ENCODE measurements at regions not wholly inside any gene's neighbourhood (a gene's known extent, or its start where the extent isn't known, plus 50 kb on each side); places are given as distances from the start of the nearest gene placed in this dataset.

DNA sequence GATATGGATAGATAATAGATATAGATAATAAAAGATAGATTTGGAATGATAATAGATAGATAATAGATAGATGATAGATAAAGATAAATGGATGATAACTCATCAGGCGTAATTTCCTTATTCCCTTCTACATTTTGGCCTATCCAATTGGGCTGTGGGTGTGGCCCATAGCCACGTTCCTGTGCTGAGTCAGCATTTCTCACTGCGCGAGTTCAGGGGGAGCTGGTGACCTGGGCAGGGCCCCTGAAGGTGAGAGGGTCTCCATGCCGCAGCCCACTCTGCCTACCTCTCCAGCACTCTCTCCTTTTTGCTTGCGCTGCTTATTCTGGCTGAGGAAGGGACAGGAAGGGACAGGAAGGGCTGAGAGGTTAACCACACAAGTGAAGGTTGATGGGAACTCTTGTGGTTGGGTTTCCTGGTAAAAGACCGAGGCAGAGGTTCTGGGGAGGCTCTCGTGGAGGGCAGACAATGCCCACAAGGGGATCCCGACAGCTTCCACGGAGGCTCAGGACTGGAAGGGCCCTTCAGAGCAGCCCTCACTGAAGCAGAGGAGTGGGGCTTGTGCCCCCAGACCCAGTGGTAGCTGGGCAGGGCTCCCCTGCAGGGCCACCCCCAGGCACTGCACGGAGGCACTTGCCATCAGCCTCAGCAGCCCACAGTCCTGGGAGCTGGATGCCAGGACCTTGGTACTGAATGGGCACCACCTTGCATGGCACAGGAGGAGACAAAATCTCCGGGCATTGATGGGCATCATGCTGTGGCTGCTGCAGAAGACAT, 247.3 kb upstream of the PITRM1 start:
- TF ChIP-seq CTCF (IDR thresholded peaks at IDR 0.05; ENCODE audit: control insufficient read depth, insufficient read depth, low read depth, low read length, missing control alignments), result no peak
- no peak for DNase-seq (ENCODE audit: low read depth)

GRCh38 chr10:3418926-3419325, 246.3 kb upstream of the PITRM1 start:
- no peak for DNase-seq (ENCODE audit: low read depth)
- no peak overlapping the region for H3K4me3 ChIP-seq (ENCODE audit: control insufficient read depth, low read depth, low read length)
- TF ChIP-seq CTCF (IDR thresholded peaks at IDR 0.05; ENCODE audit: control insufficient read depth, insufficient read depth, low read depth, low read length, missing control alignments), result no peak

More for the DNA sequence above, 247.3 kb upstream of the PITRM1 start:
- H3K4me3 ChIP-seq (ENCODE audit: control insufficient read depth, low read depth, low read length), result no peak overlapping the region

DNA sequence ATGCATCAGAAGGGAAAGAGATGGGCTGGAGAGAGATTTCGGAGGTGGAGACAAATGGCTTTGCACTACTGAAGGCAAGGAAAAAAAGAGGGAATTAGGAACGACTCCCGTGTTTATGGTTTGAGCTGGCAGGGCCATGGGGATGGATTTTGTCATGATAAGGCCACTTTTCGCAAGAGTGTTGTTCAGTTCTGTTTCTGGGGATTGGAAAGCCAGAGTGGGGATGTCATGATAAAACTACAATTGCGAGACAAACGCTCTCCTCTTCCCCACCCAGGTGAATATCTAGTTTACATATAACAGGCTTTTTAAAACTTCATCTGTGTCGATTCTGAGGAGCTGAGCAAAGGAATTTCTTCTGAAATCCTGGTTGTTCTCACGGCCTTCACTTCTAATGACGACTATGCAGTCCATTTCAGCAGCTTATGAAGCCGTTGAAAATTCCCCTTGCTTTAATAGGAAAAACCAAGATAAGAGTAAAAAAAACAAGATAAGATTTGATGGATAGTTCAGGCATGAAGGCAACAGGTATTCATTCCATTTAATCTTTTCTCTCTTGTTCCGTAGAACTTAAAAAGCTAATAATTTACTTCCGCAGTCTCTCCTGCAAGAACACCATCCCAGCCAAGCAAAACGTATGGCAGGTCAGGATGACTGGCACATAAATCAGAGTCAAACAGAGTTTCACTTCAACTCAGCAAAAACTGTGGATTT, 245.6 kb upstream of the PITRM1 start:
- DNase-seq (ENCODE audit: low read depth), result no peak
- no peak for TF ChIP-seq CTCF (IDR thresholded peaks at IDR 0.05; ENCODE audit: control insufficient read depth, insufficient read depth, low read depth, low read length, missing control alignments)
- no peak overlapping the region for H3K4me3 ChIP-seq (ENCODE audit: control insufficient read depth, low read depth, low read length)

DNA sequence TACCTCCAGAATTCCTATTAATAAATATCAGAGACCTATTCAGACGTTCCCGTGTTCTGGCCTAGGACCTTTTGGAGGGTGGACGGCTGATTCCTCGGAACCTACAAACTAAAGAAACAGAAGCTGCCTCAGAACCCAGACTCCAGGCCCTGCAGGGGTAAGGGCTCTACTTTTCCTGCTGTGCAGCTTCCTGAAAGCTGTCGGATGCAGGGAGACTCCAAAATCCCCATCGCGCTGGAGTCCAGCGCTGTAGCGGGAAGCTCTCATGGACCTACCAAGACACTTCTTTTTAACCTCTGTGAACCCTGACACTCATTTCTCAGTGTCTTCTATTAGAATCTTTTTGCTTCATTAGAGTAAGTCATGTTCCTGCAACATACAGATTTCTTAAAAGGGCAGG, 244.5 kb upstream of the PITRM1 start:
- no peak for TF ChIP-seq CTCF (IDR thresholded peaks at IDR 0.05; ENCODE audit: control insufficient read depth, insufficient read depth, low read depth, low read length, missing control alignments)
- no peak overlapping the region for H3K4me3 ChIP-seq (ENCODE audit: control insufficient read depth, low read depth, low read length)
- DNase-seq (ENCODE audit: low read depth), result no peak

GRCh38 chr10:3415878-3416605, 243.5 kb upstream of the PITRM1 start:
- TF ChIP-seq CTCF (IDR thresholded peaks at IDR 0.05; ENCODE audit: control insufficient read depth, insufficient read depth, low read depth, low read length, missing control alignments), result no peak
- H3K4me3 ChIP-seq (ENCODE audit: control insufficient read depth, low read depth, low read length), result no peak overlapping the region
- no peak for DNase-seq (ENCODE audit: low read depth)

- H3K4me3 ChIP-seq (ENCODE audit: control insufficient read depth, low read depth, low read length), result no peak overlapping the region
- no peak for TF ChIP-seq CTCF (IDR thresholded peaks at IDR 0.05; ENCODE audit: control insufficient read depth, insufficient read depth, low read depth, low read length, missing control alignments)
- DNase-seq (ENCODE audit: low read depth), result no peak
These were observed 242.6 kb upstream of the PITRM1 start for GRCh38 chr10:3415038-3415736.
